HCT116 (cell line): ENCODE measurements at regions not wholly inside any gene's neighbourhood (a gene's known extent, or its start where the extent isn't known, plus 50 kb on each side); places are given as distances from the start of the nearest gene placed in this dataset.

ENCODE experiments used
- ATAC-seq: fragments of 200-7000 bp; cut with Tn5 transposase; 2 replicates; pipeline ENCODE4 v1.9.1; 2020; ENCODE audit warnings: mild to moderate bottlenecking, moderate library complexity
- BruUV-seq: library from RNA; stranded (reverse); fragments of 400-500 nt; replicated peaks from 2 replicates; lab custom pipeline; 2021; lab: Mats Ljungman, UMichigan
- CTCF ChIA-PET: fragments of 300-600 bp; sonication (Branson Sonifier 250); formaldehyde crosslinking; loops from one replicate; lab custom pipeline; 2021; ENCODE audit warnings: antibody characterized with exemption; lab: Charles Lee
- POLR2A ChIA-PET: fragments of 300-600, 350-600 bp; sonication (Branson Sonifier 250); formaldehyde crosslinking; loops from one replicate; lab custom pipeline; 2021; ENCODE audit warnings: antibody characterized with exemption; lab: Charles Lee
- RAD21 ChIA-PET, 2 experiments: fragments of 300-600 bp; sonication (Branson Sonifier 250); formaldehyde crosslinking; loops; one replicate each; lab custom pipeline; 2023; ENCODE audit warnings: low total read pairs in 2 of 2; ENCODE audit not compliant: uncharacterized antibody in 2 of 2, unreplicated experiment in 2 of 2, low non-redundant PET in 1 of 2; lab: Charles Lee
- DNase-seq: peaks from one replicate; pipeline ENCODE4 v3.0.0-alpha.2; 2010; ENCODE audit warnings: low read depth, low spot score
- H2AFZ ChIP-seq: fragments of 200-600 bp; shearing (Covaris generic), sonication (generic); 2 replicates; pipeline ENCODE4 v1.6.1; 2017; ENCODE audit warnings: low read depth, mixed run types, mixed read lengths, antibody characterized with exemption, low read length; ENCODE audit not compliant: poor library complexity, severe bottlenecking
- H3K27ac ChIP-seq: 2 replicates; pipeline ENCODE4 v1.5.1; 2012; ENCODE audit warnings: low read depth, low read length
- H3K27me3 ChIP-seq: fragments of 200-600 bp; sonication (generic); 2 replicates; pipeline ENCODE4 v1.6.1; 2016; ENCODE audit warnings: mixed run types, low read length, mixed read lengths; ENCODE audit not compliant: insufficient read depth
- H3K36me3 ChIP-seq, 2 experiments: fragments of 200-500 bp in 1 of 2; fragments of 200-600 bp in 1 of 2; sonication (Bioruptor generic) in 1 of 2; sonication (generic) in 1 of 2; 2 replicates each; pipeline versions ENCODE4 v1.5.1 to v1.6.1; 2014 to 2016; ENCODE audit warnings: low read length in 2 of 2, inconsistent platforms in 1 of 2, mixed read lengths in 1 of 2, mixed run types in 1 of 2; ENCODE audit not compliant: insufficient read depth in 2 of 2, control insufficient read depth in 1 of 2
- H3K4me1 ChIP-seq, 2 experiments: fragments of 200-600 bp in 1 of 2; sonication (generic) in 1 of 2; 2 replicates each; pipeline versions ENCODE4 v1.5.1 to v1.6.1; 2012 to 2017; ENCODE audit warnings: low read length in 2 of 2, inconsistent platforms in 1 of 2, mild to moderate bottlenecking in 1 of 2, mixed read lengths in 1 of 2, mixed run types in 1 of 2, moderate library complexity in 1 of 2; ENCODE audit not compliant: insufficient read depth in 2 of 2, control insufficient read depth in 1 of 2
- H3K4me2 ChIP-seq: fragments of 200-600 bp; sonication (generic); 2 replicates; pipeline ENCODE4 v1.6.1; 2017; ENCODE audit warnings: mixed run types, low read length, mixed read lengths
- H3K4me3 ChIP-seq, 2 experiments: fragments of 200-600 bp in 1 of 2; sonication (generic) in 1 of 2; replicated peaks in 1 of 2; 2 replicates each; pipeline ENCODE4 v1.5.1; 2011 to 2016; ENCODE audit warnings: low read length in 2 of 2, control low read depth in 1 of 2, low read depth in 1 of 2, mild to moderate bottlenecking in 1 of 2, mixed read lengths in 1 of 2, mixed run types in 1 of 2
- H3K79me2 ChIP-seq: fragments of 200-600 bp; sonication (generic); 2 replicates; pipeline ENCODE4 v1.6.1; 2017; ENCODE audit warnings: mild to moderate bottlenecking, mixed run types, low read length, moderate library complexity, mixed read lengths; ENCODE audit not compliant: insufficient read depth
- H3K9ac ChIP-seq: fragments of 200-600 bp; sonication (generic); 2 replicates; pipeline ENCODE4 v1.6.1; 2016; ENCODE audit warnings: low read length, mixed read lengths
- H3K9me2 ChIP-seq: fragments of 200-600 bp; sonication (generic), shearing (Covaris generic); 2 replicates; pipeline ENCODE4 v1.6.1; 2017; ENCODE audit warnings: mixed run types, mild to moderate bottlenecking, moderate library complexity; ENCODE audit not compliant: insufficient read depth
- H3K9me3 ChIP-seq, 2 experiments: fragments of 200-500 bp in 1 of 2; fragments of 200-600 bp in 1 of 2; sonication (Bioruptor generic) in 1 of 2; sonication (generic) in 1 of 2; 2 replicates each; pipeline ENCODE4 v1.6.1; 2014 to 2017; ENCODE audit warnings: low read length in 2 of 2, mixed read lengths in 2 of 2, inconsistent platforms in 1 of 2, low read depth in 1 of 2, mild to moderate bottlenecking in 1 of 2, mixed run types in 1 of 2, moderate library complexity in 1 of 2; ENCODE audit not compliant: control insufficient read depth in 1 of 2, insufficient read depth in 1 of 2
- H4K20me1 ChIP-seq: fragments of 200-600 bp; sonication (generic), shearing (Covaris generic); 2 replicates; pipeline ENCODE4 v1.6.1; 2017; ENCODE audit warnings: mixed run types, mild to moderate bottlenecking, moderate library complexity; ENCODE audit not compliant: insufficient read depth
- ATF3 ChIP-seq: IDR thresholded peaks from 2 replicates; pipeline ENCODE4 v1.6.1; 2012
- CEBPB ChIP-seq: IDR thresholded peaks from 2 replicates; pipeline ENCODE4 v1.6.1; 2012; ENCODE audit warnings: low read depth
- ELF1 ChIP-seq: IDR thresholded peaks from 2 replicates; pipeline ENCODE4 v1.6.1; 2012; ENCODE audit warnings: low read depth, borderline replicate concordance
- EZH2phosphoT487 ChIP-seq: fragments of 200-600 bp; IDR thresholded peaks from 2 replicates; pipeline ENCODE4 v1.6.1; 2018; ENCODE audit warnings: antibody characterized with exemption, borderline replicate concordance
- FOSL1 ChIP-seq: IDR thresholded peaks from 2 replicates; pipeline ENCODE4 v1.6.1; 2012; ENCODE audit warnings: low read depth
- JUND ChIP-seq: IDR thresholded peaks from 2 replicates; pipeline ENCODE4 v1.6.1; 2012
- POLR2A ChIP-seq: IDR thresholded peaks from 2 replicates; pipeline ENCODE4 v1.7.0; 2011; ENCODE audit warnings: borderline replicate concordance; ENCODE audit not compliant: insufficient read depth, insufficient read length; ENCODE audit errors: extremely low read depth
- POLR2AphosphoS5 ChIP-seq: IDR thresholded peaks from 2 replicates; pipeline ENCODE4 v1.6.1; 2011; ENCODE audit warnings: mild to moderate bottlenecking, low read depth, low read length, moderate library complexity
- SIN3A ChIP-seq: IDR thresholded peaks from 2 replicates; pipeline ENCODE4 v1.6.1; 2012; ENCODE audit warnings: low read depth
- SP1 ChIP-seq: IDR thresholded peaks from 2 replicates; pipeline ENCODE4 v1.6.1; 2012; ENCODE audit warnings: low read depth
- SRF ChIP-seq: IDR thresholded peaks from 2 replicates; pipeline ENCODE4 v1.6.1; 2012; ENCODE audit warnings: low read depth
- TCF7L2 ChIP-seq: IDR thresholded peaks from 2 replicates; pipeline ENCODE4 v1.7.0; 2011; ENCODE audit warnings: borderline replicate concordance, inconsistent platforms; ENCODE audit not compliant: insufficient read depth, insufficient read length; ENCODE audit errors: extremely low read depth
- ZBTB33 ChIP-seq: IDR thresholded peaks from 2 replicates; pipeline ENCODE4 v1.6.1; 2011; ENCODE audit warnings: mild to moderate bottlenecking, low read length, moderate library complexity; ENCODE audit not compliant: insufficient replicate concordance; ENCODE audit errors: extremely low read depth
- ZFX ChIP-seq: fragments of 450-650 bp; IDR thresholded peaks from 2 replicates; pipeline ENCODE4 v1.6.1; 2017
- intact Hi-C: fragments of 100-400 bp; cut with micrococcal nuclease; formaldehyde crosslinking; loops from 2 replicates; pipeline ENCODE4 v1.10.0; 2022
- TF ChIP-seq, protein P1 (sequence below): IDR thresholded peaks from 2 replicates; pipeline ENCODE4 v1.6.1; 2012; ENCODE audit warnings: low read depth

DNA sequence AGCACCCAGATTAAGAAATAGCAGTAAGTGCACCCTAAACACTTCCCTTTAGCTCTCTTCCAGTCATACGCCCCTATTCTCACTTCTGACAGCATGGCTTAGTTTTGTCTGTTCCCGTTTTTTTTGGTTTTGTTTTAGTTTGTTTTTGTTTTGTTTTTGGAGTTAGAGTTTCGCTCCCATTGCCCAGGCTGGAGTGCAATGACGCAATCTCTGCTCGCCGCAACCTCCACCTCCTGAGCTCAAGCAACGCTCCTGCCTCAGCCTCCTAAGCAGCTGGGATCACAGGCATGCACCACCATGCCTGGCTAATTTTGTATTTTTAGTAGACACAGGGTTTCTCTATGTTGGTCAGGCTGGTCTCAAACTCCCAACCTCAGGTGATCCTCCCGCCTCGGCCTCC, 2067.7 kb downstream of the SUCLG1 start:
- ChIA-PET POLR2A (no interaction called here), RAD21 (no interaction called here), CTCF (no interaction called here)
- Histone ChIP-seq H3K4me3 (no peak overlapping the region), H3K4me2 (no peak overlapping the region), H3K27ac (no peak overlapping the region), H3K36me3 (no peaks in the 10 kb centered on the region), H2AFZ (no peak overlapping the region), H3K9me3 (no peaks in the 10 kb centered on the region), H3K9ac (no peak overlapping the region), H4K20me1 (no peaks in the 10 kb centered on the region), H3K4me1 (no peaks in the 10 kb centered on the region), H3K79me2 (no peaks in the 10 kb centered on the region), H3K9me2 (no peaks in the 10 kb centered on the region), H3K27me3 (no peaks in the 10 kb centered on the region)
- ATAC-seq (no peak), DNase-seq (no peak)
- intact Hi-C loops, result no loop called here
- TF ChIP-seq ATF3, result no peak
- no peak for TF ChIP-seq JUND
- no peak for TF ChIP-seq ZFX
- TF ChIP-seq, protein P1, sequence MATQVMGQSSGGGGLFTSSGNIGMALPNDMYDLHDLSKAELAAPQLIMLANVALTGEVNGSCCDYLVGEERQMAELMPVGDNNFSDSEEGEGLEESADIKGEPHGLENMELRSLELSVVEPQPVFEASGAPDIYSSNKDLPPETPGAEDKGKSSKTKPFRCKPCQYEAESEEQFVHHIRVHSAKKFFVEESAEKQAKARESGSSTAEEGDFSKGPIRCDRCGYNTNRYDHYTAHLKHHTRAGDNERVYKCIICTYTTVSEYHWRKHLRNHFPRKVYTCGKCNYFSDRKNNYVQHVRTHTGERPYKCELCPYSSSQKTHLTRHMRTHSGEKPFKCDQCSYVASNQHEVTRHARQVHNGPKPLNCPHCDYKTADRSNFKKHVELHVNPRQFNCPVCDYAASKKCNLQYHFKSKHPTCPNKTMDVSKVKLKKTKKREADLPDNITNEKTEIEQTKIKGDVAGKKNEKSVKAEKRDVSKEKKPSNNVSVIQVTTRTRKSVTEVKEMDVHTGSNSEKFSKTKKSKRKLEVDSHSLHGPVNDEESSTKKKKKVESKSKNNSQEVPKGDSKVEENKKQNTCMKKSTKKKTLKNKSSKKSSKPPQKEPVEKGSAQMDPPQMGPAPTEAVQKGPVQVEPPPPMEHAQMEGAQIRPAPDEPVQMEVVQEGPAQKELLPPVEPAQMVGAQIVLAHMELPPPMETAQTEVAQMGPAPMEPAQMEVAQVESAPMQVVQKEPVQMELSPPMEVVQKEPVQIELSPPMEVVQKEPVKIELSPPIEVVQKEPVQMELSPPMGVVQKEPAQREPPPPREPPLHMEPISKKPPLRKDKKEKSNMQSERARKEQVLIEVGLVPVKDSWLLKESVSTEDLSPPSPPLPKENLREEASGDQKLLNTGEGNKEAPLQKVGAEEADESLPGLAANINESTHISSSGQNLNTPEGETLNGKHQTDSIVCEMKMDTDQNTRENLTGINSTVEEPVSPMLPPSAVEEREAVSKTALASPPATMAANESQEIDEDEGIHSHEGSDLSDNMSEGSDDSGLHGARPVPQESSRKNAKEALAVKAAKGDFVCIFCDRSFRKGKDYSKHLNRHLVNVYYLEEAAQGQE, result no peak
- TF ChIP-seq SP1, result no peak
- no peak for TF ChIP-seq POLR2A
- no peak for TF ChIP-seq TCF7L2
- BruUV-seq, result no TSS peak

DNA sequence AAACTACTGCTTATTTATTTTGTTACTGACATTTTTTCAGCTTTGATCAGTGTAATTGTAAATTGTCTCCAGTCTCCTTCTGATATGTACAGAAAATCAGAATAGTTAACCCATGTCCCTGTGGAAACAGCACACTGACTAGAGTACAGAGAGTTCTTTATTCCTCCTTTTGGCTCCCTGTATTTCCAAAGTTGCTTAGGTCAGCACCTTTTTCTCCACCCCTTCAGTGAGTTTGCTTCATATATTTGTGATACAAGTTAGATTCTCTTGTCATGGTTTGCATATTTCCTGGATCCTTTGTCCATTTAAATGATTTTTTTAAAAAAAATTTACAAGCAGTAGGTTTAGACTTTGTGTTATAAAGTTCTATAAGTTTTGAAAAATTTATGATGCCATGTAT, 2051.1 kb upstream of the LRRTM1 start:
- Histone ChIP-seq H3K4me1 (no peaks in the 10 kb centered on the region), H3K4me2 (no peak overlapping the region), H3K9me3 (no peaks in the 10 kb centered on the region), H3K9me2 (no peaks in the 10 kb centered on the region), H3K9ac (no peak overlapping the region), H3K27me3 (no peaks in the 10 kb centered on the region), H3K4me3 (no peak overlapping the region), H3K36me3 (no peaks in the 10 kb centered on the region), H3K27ac (no peak overlapping the region), H2AFZ (no peak overlapping the region), H3K79me2 (no peaks in the 10 kb centered on the region), H4K20me1 (no peaks in the 10 kb centered on the region)
- BruUV-seq, result no TSS peak
- intact Hi-C loops, result no loop called here
- no peak for ATAC-seq
- DNase-seq, result no peak
- ChIA-PET RAD21 (no interaction called here), POLR2A (no interaction called here), CTCF (no interaction called here)
- TF ChIP-seq EZH2phosphoT487 (no peak), SIN3A (no peak), POLR2A (no peak), ZBTB33 (no peak), CEBPB (no peak), FOSL1 (no peak), POLR2AphosphoS5 (no peak), JUND (no peak), SP1 (no peak), SRF (no peak), ELF1 (no peak), ATF3 (no peak), ZFX (no peak), TCF7L2 (no peak)
